GM21381 (cell line): ENCODE measurements at regions not wholly inside any gene's neighbourhood (a gene's known extent, or its start where the extent isn't known, plus 50 kb on each side); places are given as distances from the start of the nearest gene placed in this dataset.

ENCODE experiments used
- ATAC-seq: cut with Tn5 transposase; IDR thresholded peaks from one replicate; pipeline ENCODE4 v1.9.1; 2021; ENCODE audit warnings: mild to moderate bottlenecking, moderate library complexity; ENCODE audit not compliant: unreplicated experiment

GRCh38 chr6:40973304-40973703 is 65.7 kb downstream of the UNC5CL start:
- no peak for ATAC-seq

GRCh38 chr6:40972814-40973213 is 66.2 kb downstream of the UNC5CL start:
- ATAC-seq: no peak

GRCh38 chr6:40972190-40972589 is 66.8 kb downstream of the UNC5CL start:
- no peak for ATAC-seq

GRCh38 chr6:40968620-40969164 is 70.3 kb downstream of the UNC5CL start:
- no peak for ATAC-seq

GRCh38 chr6:40966860-40967259 is 72.2 kb downstream of the UNC5CL start:
- ATAC-seq: no peak

- no peak for ATAC-seq
These were observed 74.0 kb downstream of the UNC5CL start for GRCh38 chr6:40965046-40965445.

- no peak for ATAC-seq
These were observed 76.0 kb downstream of the UNC5CL start for GRCh38 chr6:40963019-40963418.

- no peak for ATAC-seq
These were observed 76.8 kb downstream of the UNC5CL start for GRCh38 chr6:40962241-40962640.

- no peak for ATAC-seq
These were observed 77.2 kb downstream of the UNC5CL start for GRCh38 chr6:40961831-40962230.

GRCh38 chr6:40960742-40961430 is 78.1 kb downstream of the UNC5CL start:
- ATAC-seq: no peak

- ATAC-seq: no peak
These were observed 79.2 kb downstream of the UNC5CL start for GRCh38 chr6:40959781-40960327.

- ATAC-seq: no peak
These were observed 80.3 kb downstream of the UNC5CL start for GRCh38 chr6:40958738-40959137.

- ATAC-seq: no peak
These were observed 81.2 kb downstream of the UNC5CL start for GRCh38 chr6:40957616-40958492.

- no peak for ATAC-seq
These were observed 82.1 kb downstream of the UNC5CL start for GRCh38 chr6:40956936-40957335.

GRCh38 chr6:40955178-40955545 is 83.9 kb downstream of the UNC5CL start:
- ATAC-seq: no peak

GRCh38 chr6:40954446-40955177 is 84.4 kb downstream of the UNC5CL start:
- no peak for ATAC-seq

- no peak for ATAC-seq
These were observed 85.5 kb downstream of the UNC5CL start for GRCh38 chr6:40953486-40953885.

- ATAC-seq: no peak
These were observed 87.9 kb downstream of the UNC5CL start for GRCh38 chr6:40950986-40951698.

- no peak for ATAC-seq
These were observed 90.5 kb downstream of the UNC5CL start for GRCh38 chr6:40948570-40948969.

GRCh38 chr6:40947876-40948526 is 91.0 kb downstream of the UNC5CL start:
- ATAC-seq: no peak
